A673 (cell line): ENCODE measurements at regions not wholly inside any gene's neighbourhood (a gene's known extent, or its start where the extent isn't known, plus 50 kb on each side); places are given as distances from the start of the nearest gene placed in this dataset.

Experiments used
- BruUV-seq: library from RNA; stranded (reverse); fragments of 400-500 nt; replicated peaks from 2 replicates; lab custom pipeline; 2021; lab: Mats Ljungman, UMichigan
- CTCF ChIA-PET: fragments of 300-600 bp; sonication (Branson Sonifier 250); formaldehyde crosslinking; loops from one replicate; lab custom pipeline; 2022; ENCODE audit warnings: antibody characterized with exemption; lab: Charles Lee
- POLR2A ChIA-PET: fragments of 300-600 bp; sonication (Branson Sonifier 250); formaldehyde crosslinking; loops from one replicate; lab custom pipeline; 2022; ENCODE audit warnings: antibody characterized with exemption; ENCODE audit not compliant: low non-redundant PET; lab: Charles Lee
- DNase-seq: peaks from one replicate; pipeline ENCODE4 v3.0.0-alpha.2; 2015; ENCODE audit warnings: low spot score
- H3K27ac ChIP-seq: fragments of 200-600 bp; sonication (generic); 2 replicates; pipeline ENCODE4 v1.5.1; 2016; ENCODE audit warnings: mixed run types, low read depth, mild to moderate bottlenecking, mixed read lengths, antibody characterized with exemption, low read length; ENCODE audit not compliant: poor library complexity, severe bottlenecking
- H3K27me3 ChIP-seq: fragments of 200-600 bp; sonication (generic); replicated peaks from 2 replicates; pipeline ENCODE4 v1.6.1; 2017; ENCODE audit warnings: mixed run types, low read depth, mild to moderate bottlenecking, mixed read lengths, antibody characterized with exemption, low read length; ENCODE audit not compliant: insufficient read depth, poor library complexity
- H3K36me3 ChIP-seq: fragments of 200-600 bp; sonication (generic); 2 replicates; pipeline ENCODE4 v1.6.1; 2016; ENCODE audit warnings: mixed run types, mild to moderate bottlenecking, mixed read lengths, antibody characterized with exemption, low read length; ENCODE audit not compliant: insufficient read depth, poor library complexity, severe bottlenecking
- H3K4me1 ChIP-seq: fragments of 200-600 bp; sonication (generic); 2 replicates; pipeline ENCODE4 v1.6.1; 2017; ENCODE audit warnings: mixed run types, mild to moderate bottlenecking, mixed read lengths, antibody characterized with exemption, low read length; ENCODE audit not compliant: insufficient read depth, poor library complexity, severe bottlenecking
- H3K4me3 ChIP-seq: fragments of 200-600 bp; sonication (generic); 2 replicates; pipeline ENCODE4 v1.5.1; 2016; ENCODE audit warnings: low read depth, mixed run types, mild to moderate bottlenecking, mixed read lengths, low read length; ENCODE audit not compliant: poor library complexity, severe bottlenecking
- H3K9me3 ChIP-seq: fragments of 200-600 bp; sonication (generic); 2 replicates; pipeline ENCODE4 v1.6.1; 2016; ENCODE audit warnings: mixed run types, low read depth, mild to moderate bottlenecking, mixed read lengths, antibody characterized with exemption, low read length; ENCODE audit not compliant: poor library complexity, severe bottlenecking
- EZH2 ChIP-seq: fragments of 200-600 bp; sonication (generic); IDR thresholded peaks from 2 replicates; pipeline ENCODE4 v1.6.1; 2017; ENCODE audit warnings: borderline replicate concordance, low read depth, mild to moderate bottlenecking, mixed read lengths, antibody characterized with exemption, low read length; ENCODE audit not compliant: poor library complexity, severe bottlenecking
- intact Hi-C: fragments of 100-400 bp; cut with micrococcal nuclease; formaldehyde crosslinking; loops from one replicate; pipeline ENCODE4 v1.10.0; 2022; ENCODE audit not compliant: unreplicated experiment
- TF ChIP-seq, protein P1 (sequence below): fragments of 300-800, 200-600 bp; sonication (generic); conservative IDR thresholded peaks from 2 replicates; pipeline ENCODE4 v1.5.1; 2017; ENCODE audit warnings: low read depth, mild to moderate bottlenecking, antibody characterized with exemption, low read length, moderate library complexity, mixed read lengths

DNA sequence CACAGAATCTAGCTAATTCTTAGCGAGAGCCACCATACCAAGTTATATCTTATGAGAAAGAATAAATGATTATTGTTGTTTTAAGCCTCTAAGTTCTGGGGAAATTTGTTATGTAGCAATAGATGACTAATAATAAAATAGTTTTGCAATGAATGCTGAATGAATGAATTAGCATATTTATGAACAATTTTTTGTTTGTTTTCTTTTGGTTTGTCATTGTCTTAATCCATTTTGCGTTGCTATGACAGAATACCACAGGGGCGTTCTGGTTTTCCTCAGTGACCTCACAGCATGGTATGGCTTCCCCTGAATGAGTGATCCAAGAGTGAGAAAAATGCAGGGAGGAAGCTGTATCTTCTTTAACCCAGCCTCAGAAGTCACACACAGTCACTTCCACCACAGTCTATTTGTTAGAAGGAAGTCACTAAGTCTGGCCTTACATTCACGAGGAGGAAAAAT lies 53.8 kb upstream of the HPDL start:
- TF ChIP-seq, protein P1, sequence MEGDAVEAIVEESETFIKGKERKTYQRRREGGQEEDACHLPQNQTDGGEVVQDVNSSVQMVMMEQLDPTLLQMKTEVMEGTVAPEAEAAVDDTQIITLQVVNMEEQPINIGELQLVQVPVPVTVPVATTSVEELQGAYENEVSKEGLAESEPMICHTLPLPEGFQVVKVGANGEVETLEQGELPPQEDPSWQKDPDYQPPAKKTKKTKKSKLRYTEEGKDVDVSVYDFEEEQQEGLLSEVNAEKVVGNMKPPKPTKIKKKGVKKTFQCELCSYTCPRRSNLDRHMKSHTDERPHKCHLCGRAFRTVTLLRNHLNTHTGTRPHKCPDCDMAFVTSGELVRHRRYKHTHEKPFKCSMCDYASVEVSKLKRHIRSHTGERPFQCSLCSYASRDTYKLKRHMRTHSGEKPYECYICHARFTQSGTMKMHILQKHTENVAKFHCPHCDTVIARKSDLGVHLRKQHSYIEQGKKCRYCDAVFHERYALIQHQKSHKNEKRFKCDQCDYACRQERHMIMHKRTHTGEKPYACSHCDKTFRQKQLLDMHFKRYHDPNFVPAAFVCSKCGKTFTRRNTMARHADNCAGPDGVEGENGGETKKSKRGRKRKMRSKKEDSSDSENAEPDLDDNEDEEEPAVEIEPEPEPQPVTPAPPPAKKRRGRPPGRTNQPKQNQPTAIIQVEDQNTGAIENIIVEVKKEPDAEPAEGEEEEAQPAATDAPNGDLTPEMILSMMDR = no peak
- no peak for TF ChIP-seq EZH2
- Histone ChIP-seq H3K27me3 (no peaks in the 10 kb centered on the region), H3K9me3 (no peaks in the 10 kb centered on the region), H3K4me1 (no peaks in the 10 kb centered on the region), H3K4me3 (no peak overlapping the region), H3K36me3 (no peaks in the 10 kb centered on the region), H3K27ac (no peak overlapping the region)
- POLR2A ChIA-PET = no interaction called here
- CTCF ChIA-PET = no interaction called here
- intact Hi-C loops = no loop called here
- no peak for DNase-seq
- no TSS peak for BruUV-seq

DNA sequence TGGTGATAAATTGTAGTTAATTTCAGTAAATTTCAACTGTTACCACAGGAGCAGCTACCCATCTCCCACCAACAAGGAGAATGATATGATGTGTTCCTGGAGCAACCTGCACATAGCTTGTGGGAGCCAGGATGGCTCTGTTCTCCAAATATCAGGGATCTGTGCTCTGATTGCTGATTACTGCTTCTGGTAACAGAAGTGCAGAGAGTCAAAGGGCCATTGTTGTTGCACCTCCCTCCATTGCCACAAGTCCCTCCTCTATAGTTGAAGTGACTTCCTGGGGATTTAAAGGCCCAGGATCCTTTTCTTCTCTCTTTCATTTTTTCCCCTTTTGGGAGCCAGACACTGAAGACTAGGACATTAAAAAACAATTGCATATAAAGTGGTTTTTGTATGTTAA lies 51.6 kb upstream of the HPDL start:
- H3K9me3 ChIP-seq = no peaks in the 10 kb centered on the region
- CTCF ChIA-PET = no interaction called here
- DNase-seq = no peak
- POLR2A ChIA-PET = no interaction called here
- TF ChIP-seq EZH2 = no peak
- TF ChIP-seq, protein P1 = no peak
- H3K27ac ChIP-seq = no peak overlapping the region
- no peaks in the 10 kb centered on the region for H3K27me3 ChIP-seq
- intact Hi-C loops = no loop called here
- no peak overlapping the region for H3K4me3 ChIP-seq
- no peaks in the 10 kb centered on the region for H3K36me3 ChIP-seq
- no TSS peak for BruUV-seq
- H3K4me1 ChIP-seq = no peaks in the 10 kb centered on the region
